HG02678 (cell line): ENCODE measurements at regions not wholly inside any gene's neighbourhood (a gene's known extent, or its start where the extent isn't known, plus 50 kb on each side); places are given as distances from the start of the nearest gene placed in this dataset.

Experiments used
- ATAC-seq: cut with Tn5 transposase; IDR thresholded peaks from one replicate; pipeline ENCODE4 v1.9.1; 2021; ENCODE audit warnings: mild to moderate bottlenecking, moderate library complexity; ENCODE audit not compliant: unreplicated experiment

- no peak for ATAC-seq
These were observed 339.4 kb upstream of the CBLB start for GRCh38 chr3:106208251-106208650.

GRCh38 chr3:106208967-106209366, 340.2 kb upstream of the CBLB start:
- no peak for ATAC-seq

- no peak for ATAC-seq
These were observed 340.7 kb upstream of the CBLB start for GRCh38 chr3:106209482-106209881.

GRCh38 chr3:106210923-106211322, 342.1 kb upstream of the CBLB start:
- ATAC-seq, result no peak

- no peak for ATAC-seq
These were observed 343.9 kb upstream of the CBLB start for GRCh38 chr3:106212665-106213222.

GRCh38 chr3:106213954-106214353, 345.1 kb upstream of the CBLB start:
- no peak for ATAC-seq

- no peak for ATAC-seq
These were observed 345.8 kb upstream of the CBLB start for GRCh38 chr3:106214641-106215040.

- no peak for ATAC-seq
These were observed 346.2 kb upstream of the CBLB start for GRCh38 chr3:106215047-106215446.

- no peak for ATAC-seq
These were observed 348.9 kb upstream of the CBLB start for GRCh38 chr3:106217745-106218144.

GRCh38 chr3:106227068-106227467, 358.3 kb upstream of the CBLB start:
- no peak for ATAC-seq

- no peak for ATAC-seq
These were observed 359.5 kb upstream of the CBLB start for GRCh38 chr3:106228271-106228670.

GRCh38 chr3:106229495-106230278, 360.9 kb upstream of the CBLB start:
- no peak for ATAC-seq

GRCh38 chr3:106231086-106231485, 362.3 kb upstream of the CBLB start:
- ATAC-seq, result no peak

GRCh38 chr3:106232956-106233355, 364.1 kb upstream of the CBLB start:
- no peak for ATAC-seq

GRCh38 chr3:106239195-106239697, 370.4 kb upstream of the CBLB start:
- ATAC-seq, result no peak

GRCh38 chr3:106241593-106241992, 372.8 kb upstream of the CBLB start:
- ATAC-seq, result no peak

GRCh38 chr3:106242781-106243180, 374.0 kb upstream of the CBLB start:
- no peak for ATAC-seq

GRCh38 chr3:106245400-106245799, 376.6 kb upstream of the CBLB start:
- ATAC-seq, result no peak

- peak; percentile 67 for ATAC-seq
These were observed 379.3 kb upstream of the CBLB start for GRCh38 chr3:106247902-106248684.

- ATAC-seq, result no peak
These were observed 380.3 kb upstream of the CBLB start for GRCh38 chr3:106249159-106249558.

- no peak for ATAC-seq
These were observed 381.2 kb upstream of the CBLB start for GRCh38 chr3:106249981-106250380.
